Lower leg skin (tissue), 3 donors: ENCODE measurements at regions not wholly inside any gene's neighbourhood (a gene's known extent, or its start where the extent isn't known, plus 50 kb on each side); places are given as distances from the start of the nearest gene placed in this dataset.

Experiments used
- POLR2A ChIP-seq, 2 donors: fragments of 450-650 bp; IDR thresholded peaks; one replicate each; pipeline ENCODE4 v1.6.1; 2016 to 2017; ENCODE audit warnings: antibody characterized with exemption in 2 of 2, mild to moderate bottlenecking in 1 of 2, moderate library complexity in 1 of 2
- TF ChIP-seq, protein P1 (sequence below), 3 donors: fragments of 450-650 bp; IDR thresholded peaks; one replicate each; pipeline ENCODE4 v1.5.1; 2016; ENCODE audit warnings: antibody characterized with exemption in 3 of 3, mild to moderate bottlenecking in 3 of 3, moderate library complexity in 2 of 3

GRCh38 chr5:109566361-109566760 is 123.4 kb upstream of the MAN2A1 start:
- TF ChIP-seq POLR2A (IDR thresholded peaks at IDR 0.05) = no peak
- TF ChIP-seq, protein P1, sequence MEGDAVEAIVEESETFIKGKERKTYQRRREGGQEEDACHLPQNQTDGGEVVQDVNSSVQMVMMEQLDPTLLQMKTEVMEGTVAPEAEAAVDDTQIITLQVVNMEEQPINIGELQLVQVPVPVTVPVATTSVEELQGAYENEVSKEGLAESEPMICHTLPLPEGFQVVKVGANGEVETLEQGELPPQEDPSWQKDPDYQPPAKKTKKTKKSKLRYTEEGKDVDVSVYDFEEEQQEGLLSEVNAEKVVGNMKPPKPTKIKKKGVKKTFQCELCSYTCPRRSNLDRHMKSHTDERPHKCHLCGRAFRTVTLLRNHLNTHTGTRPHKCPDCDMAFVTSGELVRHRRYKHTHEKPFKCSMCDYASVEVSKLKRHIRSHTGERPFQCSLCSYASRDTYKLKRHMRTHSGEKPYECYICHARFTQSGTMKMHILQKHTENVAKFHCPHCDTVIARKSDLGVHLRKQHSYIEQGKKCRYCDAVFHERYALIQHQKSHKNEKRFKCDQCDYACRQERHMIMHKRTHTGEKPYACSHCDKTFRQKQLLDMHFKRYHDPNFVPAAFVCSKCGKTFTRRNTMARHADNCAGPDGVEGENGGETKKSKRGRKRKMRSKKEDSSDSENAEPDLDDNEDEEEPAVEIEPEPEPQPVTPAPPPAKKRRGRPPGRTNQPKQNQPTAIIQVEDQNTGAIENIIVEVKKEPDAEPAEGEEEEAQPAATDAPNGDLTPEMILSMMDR (IDR thresholded peaks at IDR 0.05) = no peak
